ENCODE measurements at regions not wholly inside any gene's neighbourhood (a gene's known extent, or its start where the extent isn't known, plus 50 kb on each side); places are given as distances from the start of the nearest gene placed in this dataset.

GRCh38 chrX:152072236-152072635, 66.1 kb downstream of the MAGEA10 start (continued):
- TF ChIP-seq CHAMP1 (IDR thresholded peaks at IDR 0.05) (no peak), RAD21 (CRISPR knock-in tag; conservative IDR thresholded peaks at IDR 0.05 in 1 of 2, IDR thresholded peaks at IDR 0.05 in 1 of 2) (0 out of 4 replicates have a peak, but pooled peaks of 1 of the 2 experiments have one; percentile 10), NR2C2 (CRISPR knock-in tag; IDR thresholded peaks at IDR 0.05) (no peak), NR2C2 (tag; IDR thresholded peaks at IDR 0.05) (no peak), ZKSCAN3 (CRISPR knock-in tag; IDR thresholded peaks at IDR 0.05) (no peak), ILK (tag; IDR thresholded peaks at IDR 0.05; ENCODE audit: borderline replicate concordance, low read depth) (no peak), SOX6 (IDR thresholded peaks at IDR 0.05) (peak; percentile 77), SRSF1 (IDR thresholded peaks at IDR 0.05; ENCODE audit: low read depth, low read length) (no peak), FOSL1 (tag; conservative IDR thresholded peaks at IDR 0.05) (peak; percentile 83), SREBF2 (CRISPR knock-in tag; IDR thresholded peaks at IDR 0.05) (no peak), CTCF (IDR thresholded peaks at IDR 0.05 in 2 of 3, conservative IDR thresholded peaks at IDR 0.05 in 1 of 3; ENCODE audit: insufficient read depth in 2 of 3, low read depth in 1 of 3, low read length in 3 of 3) (peak in 2 of 3 experiments; percentile 21 to 22; a peak in 2 of 6 replicates), C11orf30 (IDR thresholded peaks at IDR 0.05; ENCODE audit: low read depth) (no peak), MXI1 (IDR thresholded peaks at IDR 0.05; ENCODE audit: low read depth, low read length) (no peak), ARNT (IDR thresholded peaks at IDR 0.05) (no peak), ELK1 (CRISPR knock-in tag; IDR thresholded peaks at IDR 0.05) (no peak), RNF2 (IDR thresholded peaks at IDR 0.05) (no peak), BACH1 (tag; IDR thresholded peaks at IDR 0.05) (no peak), USF2 (CRISPR knock-in tag; IDR thresholded peaks at IDR 0.05) (no peak), ZNF3 (CRISPR knock-in tag; IDR thresholded peaks at IDR 0.05) (no peak), DACH1 (IDR thresholded peaks at IDR 0.05; ENCODE audit: partially characterized antibody) (no peak), FOS (IDR thresholded peaks at IDR 0.05; ENCODE audit: extremely low read depth, insufficient read length) (peak; percentile 2), ZNF668 (CRISPR knock-in tag; IDR thresholded peaks at IDR 0.05) (no peak), FOXK2 (conservative IDR thresholded peaks at IDR 0.05 in 1 of 2, IDR thresholded peaks at IDR 0.05 in 1 of 2; ENCODE audit: low read depth in 2 of 2) (0 out of 4 replicates have a peak, but pooled peaks of 1 of the 2 experiments have one; percentile 16), YBX1 (IDR thresholded peaks at IDR 0.05) (no peak), ATF1 (CRISPR knock-in tag; IDR thresholded peaks at IDR 0.05) (no peak), ATF1 (tag; IDR thresholded peaks at IDR 0.05) (no peak), CREBBP (IDR thresholded peaks at IDR 0.05; ENCODE audit: low read depth, low read length) (no peak)
